IMR-90 (cell line): ENCODE measurements at regions not wholly inside any gene's neighbourhood (a gene's known extent, or its start where the extent isn't known, plus 50 kb on each side); places are given as distances from the start of the nearest gene placed in this dataset.

Experiments
- ATAC-seq: fragments of 200-7000 bp; cut with Tn5 transposase; 2 replicates; pipeline ENCODE4 v1.9.1; 2020; ENCODE audit warnings: low read depth, mild to moderate bottlenecking, moderate library complexity
- BruUV-seq: library from RNA; stranded (reverse); fragments of 400-500 nt; replicated peaks from 2 replicates; lab custom pipeline; 2021; lab: Mats Ljungman, UMichigan
- CTCF ChIA-PET: fragments of 300-600 bp; formaldehyde crosslinking; extraction: SDS; loops from one replicate; lab custom pipeline; 2021; ENCODE audit warnings: antibody characterized with exemption; lab: Yijun Ruan, JAX
- POLR2A ChIA-PET: fragments of 300-600 bp; sonication (Branson Sonifier 250); formaldehyde crosslinking; loops from one replicate; lab custom pipeline; 2022; ENCODE audit warnings: antibody characterized with exemption; ENCODE audit not compliant: unreplicated experiment; lab: Charles Lee
- DNase-seq: peaks from one replicate; pipeline ENCODE4 v3.0.0; 2013
- H2AFZ ChIP-seq: replicated peaks from 2 replicates; pipeline ENCODE3; 2013; ENCODE audit warnings: low read length, mild to moderate bottlenecking; ENCODE audit not compliant: poor library complexity
- H2AK5ac ChIP-seq: 2 replicates; pipeline ENCODE4 v1.6.1; 2013; ENCODE audit warnings: low read depth, low read length, inconsistent platforms
- H2AK9ac ChIP-seq: replicated peaks from 2 replicates; pipeline ENCODE3; 2013; ENCODE audit warnings: mild to moderate bottlenecking, low read depth, low read length, moderate library complexity; ENCODE audit not compliant: poor library complexity
- H2BK120ac ChIP-seq: 2 replicates; pipeline ENCODE4 v1.6.1; 2013; ENCODE audit warnings: low read depth, low read length, inconsistent platforms
- H2BK15ac ChIP-seq: 3 replicates; pipeline ENCODE4 v1.6.1; 2013; ENCODE audit warnings: low read depth, low read length, inconsistent platforms
- H2BK20ac ChIP-seq: 2 replicates; pipeline ENCODE4 v1.6.1; 2013; ENCODE audit warnings: low read depth, mild to moderate bottlenecking, inconsistent platforms, low read length, moderate library complexity
- H2BK5ac ChIP-seq: 2 replicates; pipeline ENCODE4 v1.6.1; 2013; ENCODE audit warnings: mild to moderate bottlenecking, low read depth, low read length, inconsistent platforms; ENCODE audit not compliant: poor library complexity, severe bottlenecking
- H3K14ac ChIP-seq: replicated peaks from 2 replicates; pipeline ENCODE4 v1.6.1; 2013; ENCODE audit warnings: low read depth, low read length, inconsistent platforms
- H3K18ac ChIP-seq: 2 replicates; pipeline ENCODE4 v1.6.1; 2013; ENCODE audit warnings: low read depth, low read length, control low read depth
- H3K23ac ChIP-seq: 2 replicates; pipeline ENCODE4 v1.6.1; 2013; ENCODE audit warnings: low read depth, low read length, inconsistent platforms
- H3K27ac ChIP-seq: 2 replicates; pipeline ENCODE4 v1.5.1; 2013; ENCODE audit warnings: mild to moderate bottlenecking, control low read depth, low read length; ENCODE audit not compliant: insufficient read depth
- H3K27me3 ChIP-seq: 2 replicates; pipeline ENCODE4 v1.6.1; 2013; ENCODE audit warnings: low read length; ENCODE audit not compliant: control insufficient read depth, insufficient read depth
- H3K36me3 ChIP-seq: 2 replicates; pipeline ENCODE4 v1.6.1; 2013; ENCODE audit warnings: low read length, mixed read lengths; ENCODE audit not compliant: control insufficient read depth, insufficient read depth
- H3K4ac ChIP-seq: 2 replicates; pipeline ENCODE4 v1.6.1; 2013; ENCODE audit warnings: low read depth, low read length, inconsistent platforms
- H3K4me1 ChIP-seq: 2 replicates; pipeline ENCODE4 v1.6.1; 2013; ENCODE audit warnings: low read length, mixed read lengths; ENCODE audit not compliant: control insufficient read depth, insufficient read depth
- H3K4me2 ChIP-seq: 2 replicates; pipeline ENCODE4 v1.6.1; 2013; ENCODE audit warnings: low read depth, mild to moderate bottlenecking, control low read depth, low read length, moderate library complexity
- H3K4me3 ChIP-seq: 2 replicates; pipeline ENCODE4 v1.5.1; 2013; ENCODE audit warnings: low read depth, mild to moderate bottlenecking, control low read depth, low read length, moderate library complexity; ENCODE audit not compliant: insufficient read depth
- H3K56ac ChIP-seq: 2 replicates; pipeline ENCODE4 v1.6.1; 2013; ENCODE audit warnings: low read length, inconsistent platforms; ENCODE audit not compliant: insufficient read depth; ENCODE audit errors: extremely low read depth
- H3K79me1 ChIP-seq, 2 experiments: 2 replicates each; pipeline ENCODE4 v1.6.1; 2013; ENCODE audit warnings: low read length in 2 of 2, inconsistent platforms in 1 of 2, low read depth in 1 of 2
- H3K9ac ChIP-seq: 2 replicates; pipeline ENCODE4 v1.6.1; 2013; ENCODE audit warnings: low read depth, low read length, control low read depth
- H3K9me1 ChIP-seq: 2 replicates; pipeline ENCODE4 v1.6.1; 2013; ENCODE audit warnings: low read length, inconsistent platforms; ENCODE audit not compliant: insufficient read depth
- H3K9me3 ChIP-seq: 2 replicates; pipeline ENCODE4 v1.6.1; 2013; ENCODE audit warnings: low read length; ENCODE audit not compliant: control insufficient read depth, insufficient read depth
- H4K20me1 ChIP-seq: 2 replicates; pipeline ENCODE4 v1.6.1; 2013; ENCODE audit warnings: low read length, inconsistent platforms; ENCODE audit not compliant: insufficient read depth
- H4K5ac ChIP-seq: 2 replicates; pipeline ENCODE4 v1.6.1; 2013; ENCODE audit warnings: mild to moderate bottlenecking, low read depth, low read length, control low read depth
- H4K8ac ChIP-seq, 2 experiments: 2 replicates each; pipeline ENCODE4 v1.6.1; 2013; ENCODE audit warnings: low read depth in 2 of 2, low read length in 2 of 2, control low read depth in 1 of 2, inconsistent platforms in 1 of 2
- H4K91ac ChIP-seq: 2 replicates; pipeline ENCODE4 v1.6.1; 2013; ENCODE audit warnings: low read depth, low read length, inconsistent platforms; ENCODE audit not compliant: insufficient read depth
- BHLHE40 ChIP-seq: fragments of 150-350 bp; IDR thresholded peaks from 2 replicates; pipeline ENCODE4 v1.6.1; 2016; ENCODE audit warnings: mild to moderate bottlenecking, low read depth, low read length
- CEBPB ChIP-seq: IDR thresholded peaks from 2 replicates; pipeline ENCODE4 v1.6.1; 2012; ENCODE audit warnings: low read depth, low read length, improper control_type of control experiment
- FOS ChIP-seq: fragments of 150-350 bp; IDR thresholded peaks from 2 replicates; pipeline ENCODE4 v1.6.1; 2016; ENCODE audit warnings: low read depth, low read length
- MAFK ChIP-seq: IDR thresholded peaks from 2 replicates; pipeline ENCODE4 v1.6.1; 2012; ENCODE audit warnings: low read depth, low read length, improper control_type of control experiment
- NFE2L2 ChIP-seq: fragments of 150-350 bp; IDR thresholded peaks from 2 replicates; pipeline ENCODE4 v1.6.1; 2016; ENCODE audit warnings: low read depth, mild to moderate bottlenecking, low read length
- RAD21 ChIP-seq: IDR thresholded peaks from 2 replicates; pipeline ENCODE4 v1.6.1; 2012; ENCODE audit warnings: low read length, improper control_type of control experiment
- RCOR1 ChIP-seq: IDR thresholded peaks from 2 replicates; pipeline ENCODE4 v1.6.1; 2012; ENCODE audit warnings: mild to moderate bottlenecking, low read length, improper control_type of control experiment; ENCODE audit not compliant: insufficient replicate concordance
- RFX5 ChIP-seq: IDR thresholded peaks from 2 replicates; pipeline ENCODE4 v1.8.0; 2012; ENCODE audit warnings: low read depth, mild to moderate bottlenecking, low read length, moderate library complexity
- SMC3 ChIP-seq: fragments of 150-350 bp; IDR thresholded peaks from 2 replicates; pipeline ENCODE4 v1.6.1; 2016; ENCODE audit warnings: low read depth, mild to moderate bottlenecking, antibody characterized with exemption, low read length, moderate library complexity
- WGBS, 2 experiments: methylation state at CpG; one replicate each; pipeline versions ENCODE4 v1.1.5 to v1.1.7; 2013; ENCODE audit warnings: missing lambda C conversion rate in 2 of 2; ENCODE audit not compliant: insufficient read length in 1 of 2; ENCODE audit errors: extremely low coverage in 2 of 2; 5-methylcytosine and 5-hydroxymethylcytosine counted together
- dilution Hi-C: fragments of 300-500 bp; cut with HindIII; formaldehyde crosslinking; loops from one replicate; pipeline ENCODE4 v1.14.3; 2018; ENCODE audit warnings: low sequenced_read_pairs; ENCODE audit not compliant: unreplicated experiment
- in situ Hi-C: fragments of 300-500 bp; cut with MboI; formaldehyde crosslinking; loops from 3 replicates; pipeline ENCODE4 v1.14.3; 2019; ENCODE audit warnings: low sequenced_read_pairs, inconsistent platforms, mixed read lengths
- intact Hi-C: fragments of 100-400 bp; cut with micrococcal nuclease; formaldehyde crosslinking; loops from 2 replicates; pipeline ENCODE4 v1.10.0; 2022
- TF ChIP-seq, protein P1 (sequence below): conservative IDR thresholded peaks from 2 replicates; pipeline ENCODE4 v1.5.1; 2012; ENCODE audit warnings: mild to moderate bottlenecking, low read depth, low read length, improper control_type of control experiment

DNA sequence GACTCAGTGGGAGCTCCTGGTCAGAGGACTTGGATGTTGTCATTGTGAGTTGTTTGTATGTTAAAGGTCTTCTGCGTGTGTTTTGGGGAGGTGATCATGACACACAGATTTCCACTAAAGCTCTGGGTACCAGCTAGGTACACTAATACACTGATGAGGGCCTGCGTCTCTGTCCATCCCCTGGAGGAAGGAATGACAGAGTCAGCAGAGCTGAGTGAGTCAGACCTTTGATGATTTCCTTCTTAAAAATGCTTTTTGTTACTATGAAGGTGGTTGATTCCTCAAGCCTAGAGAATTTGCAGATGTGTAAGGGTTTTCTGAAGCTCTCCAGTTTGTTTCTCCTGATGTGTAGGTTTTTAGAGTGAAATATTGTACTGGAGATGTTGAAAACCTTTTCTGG, 424.1 kb upstream of the TPM1 start:
- H3K18ac ChIP-seq = no peak overlapping the region
- no peak overlapping the region for H3K9ac ChIP-seq
- peak overlapping the region; percentile 53 for H2BK5ac ChIP-seq
- H3K4me3 ChIP-seq = no peak overlapping the region
- H3K36me3 ChIP-seq = no peaks in the 10 kb centered on the region
- ATAC-seq = peak; percentile 91
- in situ Hi-C loops = no loop called here
- H3K9me3 ChIP-seq = no peaks in the 10 kb centered on the region
- no peaks in the 10 kb centered on the region; the same call in 1 of the 2 replicates for H4K20me1 ChIP-seq
- peak overlapping the region; percentile 48; the same call in 1 of the 2 replicates for H3K4me2 ChIP-seq
- peaks cover 17% of the 10 kb centered on the region for H3K4me1 ChIP-seq
- peak overlapping the region; percentile 61 for H3K4ac ChIP-seq
- no peak overlapping the region for H3K23ac ChIP-seq
- WGBS, 2 experiments = no CpG with 5 or more reads among the region's 2 CpGs
- peak overlapping the region; percentile 26; the same call in 1 of the 3 replicates for H2BK15ac ChIP-seq
- H3K14ac ChIP-seq = no peak overlapping the region
- H3K27ac ChIP-seq = no peak overlapping the region
- H2BK20ac ChIP-seq = peak overlapping the region; percentile 28
- peak overlapping the region; percentile 58 for H2AK9ac ChIP-seq
- no TSS peak for BruUV-seq
- dilution Hi-C loops = no loop called here
- ChIA-PET POLR2A (interaction anchor here (0.8 kb wide), 1 partner anchor 12 kb away, joined by 3 read pairs; no protein-coding TSS in a partner anchor), CTCF (interaction anchor here (1.0 to 1.4 kb wide), 3 partner anchors 12 to 227 kb away, joined by 3 to 4 read pairs (median 4); no protein-coding TSS in a partner anchor)
- TF ChIP-seq FOS (peak; percentile 84), RCOR1 (peak; percentile 96), CEBPB (no peak), BHLHE40 (peak; percentile 24; the same call in 1 of the 2 replicates), RFX5 (no peak), SMC3 (peak; percentile 17; the same call in 1 of the 2 replicates), MAFK (peak; percentile 78), RAD21 (peak; percentile 59), NFE2L2 (no peak)
- TF ChIP-seq, protein P1, sequence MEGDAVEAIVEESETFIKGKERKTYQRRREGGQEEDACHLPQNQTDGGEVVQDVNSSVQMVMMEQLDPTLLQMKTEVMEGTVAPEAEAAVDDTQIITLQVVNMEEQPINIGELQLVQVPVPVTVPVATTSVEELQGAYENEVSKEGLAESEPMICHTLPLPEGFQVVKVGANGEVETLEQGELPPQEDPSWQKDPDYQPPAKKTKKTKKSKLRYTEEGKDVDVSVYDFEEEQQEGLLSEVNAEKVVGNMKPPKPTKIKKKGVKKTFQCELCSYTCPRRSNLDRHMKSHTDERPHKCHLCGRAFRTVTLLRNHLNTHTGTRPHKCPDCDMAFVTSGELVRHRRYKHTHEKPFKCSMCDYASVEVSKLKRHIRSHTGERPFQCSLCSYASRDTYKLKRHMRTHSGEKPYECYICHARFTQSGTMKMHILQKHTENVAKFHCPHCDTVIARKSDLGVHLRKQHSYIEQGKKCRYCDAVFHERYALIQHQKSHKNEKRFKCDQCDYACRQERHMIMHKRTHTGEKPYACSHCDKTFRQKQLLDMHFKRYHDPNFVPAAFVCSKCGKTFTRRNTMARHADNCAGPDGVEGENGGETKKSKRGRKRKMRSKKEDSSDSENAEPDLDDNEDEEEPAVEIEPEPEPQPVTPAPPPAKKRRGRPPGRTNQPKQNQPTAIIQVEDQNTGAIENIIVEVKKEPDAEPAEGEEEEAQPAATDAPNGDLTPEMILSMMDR = peak; percentile 65
- DNase-seq = peak; percentile 94
- H3K79me1 ChIP-seq = peaks cover 1 to 8% of the 10 kb centered on the region in 2 experiments; a peak in 3 of 4 replicates
- peak overlapping the region; percentile 8 for H2AFZ ChIP-seq
- peak overlapping the region; percentile 58; the same call in 1 of the 2 replicates for H4K91ac ChIP-seq
- H4K5ac ChIP-seq = no peak overlapping the region; the same call in 1 of the 2 replicates
- 0 out of 2 replicates have a peak overlapping the region, but pooled peaks have one; percentile 19 for H3K56ac ChIP-seq
- peak overlapping the region; percentile 70 for H2BK120ac ChIP-seq
- intact Hi-C loops = loop anchor here (5.0 kb wide), 2 partner anchors 124 to 226 kb away; partner anchors contain the start of gene TLN2
- no peaks in the 10 kb centered on the region for H3K27me3 ChIP-seq
- H4K8ac ChIP-seq = peak overlapping the region in 1 of 2 experiments; percentile 9; a peak in 2 of 4 replicates
- peak overlapping the region; percentile 37; the same call in 1 of the 2 replicates for H2AK5ac ChIP-seq
- H3K9me1 ChIP-seq = peaks cover 8% of the 10 kb centered on the region
